NB4 (cell line): ENCODE measurements at regions not wholly inside any gene's neighbourhood (a gene's known extent, or its start where the extent isn't known, plus 50 kb on each side); places are given as distances from the start of the nearest gene placed in this dataset.

ENCODE experiments used
- DNase-seq: peaks from one replicate; pipeline ENCODE4 v3.0.0; 2010; ENCODE audit warnings: low read depth
- H3K4me3 ChIP-seq: one replicate; pipeline ENCODE4 v1.5.1; 2011; ENCODE audit warnings: mild to moderate bottlenecking, low read depth, low read length, moderate library complexity
- MAX ChIP-seq: IDR thresholded peaks from 2 replicates; pipeline ENCODE4 v1.6.1; 2011; ENCODE audit warnings: low read depth, low read length
- MYC ChIP-seq: IDR thresholded peaks from 2 replicates; pipeline ENCODE4 v1.6.1; 2011; ENCODE audit warnings: low read depth, low read length
- POLR2A ChIP-seq: IDR thresholded peaks from 2 replicates; pipeline ENCODE4 v1.6.1; 2011; ENCODE audit warnings: mild to moderate bottlenecking; ENCODE audit not compliant: insufficient read length; ENCODE audit errors: extremely low read depth
- TF ChIP-seq, protein P1 (sequence below): IDR thresholded peaks from one replicate; pipeline ENCODE4 v1.5.1; 2012; ENCODE audit warnings: low read depth, low read length

GRCh38 chr20:39660226-39660625 is 698.1 kb downstream of the DHX35 start:
- no peak for TF ChIP-seq MYC
- no peak for TF ChIP-seq MAX
- TF ChIP-seq, protein P1, sequence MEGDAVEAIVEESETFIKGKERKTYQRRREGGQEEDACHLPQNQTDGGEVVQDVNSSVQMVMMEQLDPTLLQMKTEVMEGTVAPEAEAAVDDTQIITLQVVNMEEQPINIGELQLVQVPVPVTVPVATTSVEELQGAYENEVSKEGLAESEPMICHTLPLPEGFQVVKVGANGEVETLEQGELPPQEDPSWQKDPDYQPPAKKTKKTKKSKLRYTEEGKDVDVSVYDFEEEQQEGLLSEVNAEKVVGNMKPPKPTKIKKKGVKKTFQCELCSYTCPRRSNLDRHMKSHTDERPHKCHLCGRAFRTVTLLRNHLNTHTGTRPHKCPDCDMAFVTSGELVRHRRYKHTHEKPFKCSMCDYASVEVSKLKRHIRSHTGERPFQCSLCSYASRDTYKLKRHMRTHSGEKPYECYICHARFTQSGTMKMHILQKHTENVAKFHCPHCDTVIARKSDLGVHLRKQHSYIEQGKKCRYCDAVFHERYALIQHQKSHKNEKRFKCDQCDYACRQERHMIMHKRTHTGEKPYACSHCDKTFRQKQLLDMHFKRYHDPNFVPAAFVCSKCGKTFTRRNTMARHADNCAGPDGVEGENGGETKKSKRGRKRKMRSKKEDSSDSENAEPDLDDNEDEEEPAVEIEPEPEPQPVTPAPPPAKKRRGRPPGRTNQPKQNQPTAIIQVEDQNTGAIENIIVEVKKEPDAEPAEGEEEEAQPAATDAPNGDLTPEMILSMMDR = no peak
- no peak for TF ChIP-seq POLR2A
- DNase-seq = no peak
- no peak overlapping the region for H3K4me3 ChIP-seq

GRCh38 chr20:39658662-39659409 is 696.7 kb downstream of the DHX35 start:
- no peak overlapping the region for H3K4me3 ChIP-seq
- TF ChIP-seq MYC (no peak), MAX (no peak), POLR2A (no peak)
- TF ChIP-seq, protein P1 = no peak
- no peak for DNase-seq

DNA sequence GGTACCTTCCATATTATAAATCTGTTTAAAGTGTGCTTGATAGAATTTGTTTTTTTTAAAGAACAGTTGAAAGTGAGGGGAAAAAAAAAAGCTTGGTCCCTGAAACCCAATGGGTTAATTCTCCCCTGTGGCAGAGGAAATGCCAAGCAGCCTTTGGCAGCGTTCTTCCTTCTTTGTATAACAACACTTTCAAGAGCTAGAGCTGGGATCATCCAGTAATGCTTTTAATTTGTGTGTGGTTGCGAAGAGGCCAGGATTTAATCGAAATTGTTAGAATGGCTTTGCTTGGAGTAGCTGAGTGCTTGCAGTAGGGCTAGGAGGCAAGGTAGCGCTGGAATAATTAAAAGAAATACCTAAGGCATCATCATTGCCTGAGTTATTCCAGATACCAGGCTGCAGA is 692.0 kb downstream of the DHX35 start:
- TF ChIP-seq, protein P1 = no peak
- no peak for TF ChIP-seq MYC
- TF ChIP-seq POLR2A = no peak
- no peak for TF ChIP-seq MAX
- H3K4me3 ChIP-seq = no peak overlapping the region
- no peak for DNase-seq

DNA sequence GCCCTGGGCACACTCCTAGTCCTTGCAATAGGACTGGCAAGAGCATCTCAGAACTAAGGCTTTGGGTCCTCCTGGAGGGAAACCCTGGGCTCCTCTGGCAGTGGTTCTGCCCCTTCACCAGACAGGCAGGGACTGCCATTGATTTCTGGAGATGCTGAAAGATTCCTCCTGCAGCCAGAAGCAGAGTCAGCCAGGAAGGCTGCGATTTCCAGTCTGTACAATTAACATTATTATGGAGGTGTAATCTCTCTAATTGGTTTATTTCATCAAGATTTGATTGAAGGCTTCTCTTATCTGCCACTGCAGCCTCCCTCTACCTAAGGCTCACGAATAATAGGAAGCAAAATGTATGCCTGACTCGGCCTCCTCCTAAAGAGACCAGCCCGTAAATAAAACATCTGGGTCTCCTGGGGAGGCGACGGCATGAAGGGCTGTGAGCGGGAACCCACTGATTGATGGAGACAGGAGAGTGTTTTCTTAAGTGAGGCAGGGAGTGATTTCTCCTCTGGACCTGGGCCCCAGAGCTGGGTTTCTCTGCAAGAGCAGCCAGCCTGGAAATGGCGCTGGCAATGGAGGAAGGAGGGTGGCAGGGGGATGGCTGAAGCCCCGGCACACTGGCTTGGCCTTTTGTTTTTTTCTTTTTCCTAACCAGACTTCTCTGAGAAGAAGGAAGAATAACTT is 689.6 kb downstream of the DHX35 start:
- DNase-seq = no peak
- TF ChIP-seq MAX = no peak
- TF ChIP-seq, protein P1 = no peak
- no peak for TF ChIP-seq MYC
- no peak for TF ChIP-seq POLR2A
- H3K4me3 ChIP-seq = no peak overlapping the region

- TF ChIP-seq POLR2A (no peak), MAX (no peak), MYC (no peak)
- TF ChIP-seq, protein P1 = no peak
- no peak for DNase-seq
- H3K4me3 ChIP-seq = no peak overlapping the region
These were observed 684.8 kb downstream of the DHX35 start for GRCh38 chr20:39646874-39647413.
